ENCODE measurements at regions not wholly inside any gene's neighbourhood (a gene's known extent, or its start where the extent isn't known, plus 50 kb on each side); places are given as distances from the start of the nearest gene placed in this dataset.

DNA sequence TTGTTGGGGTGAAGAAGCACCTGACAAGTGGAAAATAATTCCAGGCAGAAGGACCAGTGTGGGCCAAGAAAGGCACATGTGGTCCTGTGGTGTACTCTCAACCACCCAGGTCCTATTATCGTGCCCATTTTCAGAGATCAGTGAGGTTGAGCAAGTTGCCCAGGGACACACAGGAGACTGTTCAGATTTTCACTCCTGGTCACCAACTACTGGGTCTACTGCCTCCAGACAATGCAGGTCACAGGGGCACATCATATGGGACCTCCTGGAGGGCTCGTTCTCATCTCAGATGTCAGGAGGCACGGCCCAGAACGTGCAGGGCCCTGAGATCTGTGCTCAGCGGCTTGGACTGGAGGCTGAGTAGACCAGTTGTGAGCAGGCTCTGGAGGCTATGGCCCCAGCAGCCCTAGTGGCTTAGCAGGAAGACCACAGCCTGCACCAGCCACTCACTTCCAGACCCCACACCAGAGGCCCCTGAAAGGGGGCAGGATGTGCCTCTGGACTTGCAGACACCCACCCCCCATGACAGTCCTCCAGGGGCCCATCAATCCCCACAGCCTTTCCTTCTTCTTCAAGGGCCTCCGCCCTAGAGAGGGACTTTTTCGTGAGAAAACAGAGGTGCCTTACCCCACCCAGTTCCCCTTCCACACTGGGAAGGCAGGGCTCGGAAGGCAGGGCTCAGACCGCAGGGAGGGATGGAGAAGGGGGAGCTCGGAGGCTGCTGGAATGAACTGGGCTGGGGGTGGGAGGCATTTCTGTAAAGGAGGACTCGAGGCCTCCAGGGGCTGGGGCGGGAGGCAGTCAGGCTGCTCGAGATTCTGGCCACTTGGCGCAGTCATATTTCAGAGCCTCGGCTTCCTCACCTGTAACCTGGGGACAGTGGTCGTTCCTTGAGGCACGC, 82.7 kb upstream of the NEURL1B start:
- Histone ChIP-seq H3K27ac (ENCODE audit: low read depth, low read length) (no peak overlapping the region), H3K9ac (ENCODE audit: low read depth, low read length) (no peak overlapping the region), H3K9me3 (ENCODE audit: insufficient read depth, low read depth, low read length) (no peaks in the 10 kb centered on the region), H3K4me3 (ENCODE audit: low read length) (no peak overlapping the region), H3K4me1 (ENCODE audit: insufficient read depth, low read length) (no peaks in the 10 kb centered on the region; the same call in 1 of the 2 replicates), H3K27me3 (ENCODE audit: insufficient read depth, low read length) (no peaks in the 10 kb centered on the region), H3K36me3 (ENCODE audit: insufficient read depth, low read length) (no peaks in the 10 kb centered on the region)
- WGBS: 87% methylated on average over 17 of the region's 17 CpGs

DNA sequence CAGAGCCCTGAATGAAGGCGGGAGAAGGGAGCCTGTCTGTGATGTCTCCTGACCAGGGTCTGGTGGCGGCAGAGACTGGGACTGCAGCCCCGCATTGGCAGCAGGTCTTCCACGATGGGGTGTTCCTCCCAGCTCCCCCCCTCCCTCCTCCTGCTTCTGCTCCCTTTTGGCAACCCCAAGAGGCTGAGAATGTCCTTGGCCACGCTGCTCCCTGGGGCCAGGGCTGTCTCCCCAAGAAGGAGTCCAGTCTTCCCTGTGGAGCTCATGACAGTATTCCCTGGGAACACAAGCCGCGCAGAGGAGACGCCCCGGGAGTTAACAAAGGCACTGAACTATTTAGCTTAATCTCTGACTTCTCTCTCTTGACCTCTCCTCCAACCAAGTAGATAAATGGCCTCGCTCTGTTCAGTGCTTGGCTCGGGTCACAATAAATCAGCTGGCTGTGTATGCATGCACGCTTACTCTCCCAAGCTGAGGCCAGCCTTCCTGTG, 84.0 kb upstream of the NEURL1B start:
- H3K9ac ChIP-seq (ENCODE audit: low read depth, low read length): no peak overlapping the region
- WGBS: 82% methylated on average over 12 of the region's 12 CpGs
- H3K27me3 ChIP-seq (ENCODE audit: insufficient read depth, low read length): no peaks in the 10 kb centered on the region
- no peaks in the 10 kb centered on the region for H3K36me3 ChIP-seq (ENCODE audit: insufficient read depth, low read length)
- no peak overlapping the region for H3K27ac ChIP-seq (ENCODE audit: low read depth, low read length)
- no peak overlapping the region for H3K4me3 ChIP-seq (ENCODE audit: low read length)
- H3K4me1 ChIP-seq (ENCODE audit: insufficient read depth, low read length): no peaks in the 10 kb centered on the region; the same call in 1 of the 2 replicates
- no peaks in the 10 kb centered on the region for H3K9me3 ChIP-seq (ENCODE audit: insufficient read depth, low read depth, low read length)

DNA sequence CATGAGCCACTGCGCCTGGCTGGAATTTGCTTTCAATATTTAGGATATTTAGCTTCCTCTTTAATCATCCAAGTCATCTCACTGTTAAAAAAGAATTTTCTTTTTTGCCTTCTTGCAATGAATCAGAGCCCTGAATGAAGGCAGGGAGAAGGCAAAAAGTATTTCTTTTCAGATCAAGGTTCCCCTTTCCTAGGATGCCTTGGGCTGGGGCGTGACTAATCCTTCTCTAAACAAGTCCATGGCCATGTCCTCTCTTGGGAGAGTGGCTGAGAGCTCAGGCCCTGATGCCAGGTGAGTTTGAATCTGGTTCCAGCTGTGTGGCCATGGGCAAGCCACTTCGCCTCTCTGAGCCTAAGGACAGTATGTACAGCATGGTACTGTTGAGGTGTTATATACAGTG, 84.8 kb upstream of the NEURL1B start:
- 95% methylated on average over 3 of the region's 3 CpGs for WGBS
- no peaks in the 10 kb centered on the region; the same call in 1 of the 2 replicates for H3K4me1 ChIP-seq (ENCODE audit: insufficient read depth, low read length)
- no peaks in the 10 kb centered on the region for H3K36me3 ChIP-seq (ENCODE audit: insufficient read depth, low read length)
- H3K9me3 ChIP-seq (ENCODE audit: insufficient read depth, low read depth, low read length): no peaks in the 10 kb centered on the region
- H3K27me3 ChIP-seq (ENCODE audit: insufficient read depth, low read length): no peaks in the 10 kb centered on the region
- H3K9ac ChIP-seq (ENCODE audit: low read depth, low read length): no peak overlapping the region
- no peak overlapping the region for H3K4me3 ChIP-seq (ENCODE audit: low read length)
- H3K27ac ChIP-seq (ENCODE audit: low read depth, low read length): no peak overlapping the region

DNA sequence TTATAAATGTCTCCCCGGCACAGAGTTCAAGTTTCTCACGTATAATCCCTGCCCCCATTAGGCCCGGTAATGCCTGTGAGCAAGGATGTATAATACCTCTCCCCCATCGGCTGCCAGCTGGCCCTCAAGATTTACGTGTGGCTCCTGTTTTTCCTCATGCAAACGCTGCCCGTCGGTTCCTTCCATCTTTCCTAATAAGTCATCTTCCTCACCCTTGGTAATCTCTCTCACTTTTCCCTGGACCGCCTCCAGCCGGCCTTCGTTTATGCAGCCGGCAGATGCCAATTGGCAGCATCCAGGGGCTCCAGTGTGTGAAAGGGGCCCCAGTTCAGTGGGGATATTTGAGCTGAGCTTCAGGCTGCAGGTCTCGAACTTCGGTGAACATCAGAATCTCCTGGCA, 86.5 kb upstream of the NEURL1B start:
- Histone ChIP-seq H3K27ac (ENCODE audit: low read depth, low read length) (no peak overlapping the region), H3K9ac (ENCODE audit: low read depth, low read length) (no peak overlapping the region), H3K27me3 (ENCODE audit: insufficient read depth, low read length) (no peaks in the 10 kb centered on the region), H3K4me1 (ENCODE audit: insufficient read depth, low read length) (no peaks in the 10 kb centered on the region; the same call in 1 of the 2 replicates), H3K9me3 (ENCODE audit: insufficient read depth, low read depth, low read length) (no peaks in the 10 kb centered on the region), H3K4me3 (ENCODE audit: low read length) (no peak overlapping the region), H3K36me3 (ENCODE audit: insufficient read depth, low read length) (no peaks in the 10 kb centered on the region)
- 91% methylated on average over 14 of the region's 14 CpGs for WGBS

DNA sequence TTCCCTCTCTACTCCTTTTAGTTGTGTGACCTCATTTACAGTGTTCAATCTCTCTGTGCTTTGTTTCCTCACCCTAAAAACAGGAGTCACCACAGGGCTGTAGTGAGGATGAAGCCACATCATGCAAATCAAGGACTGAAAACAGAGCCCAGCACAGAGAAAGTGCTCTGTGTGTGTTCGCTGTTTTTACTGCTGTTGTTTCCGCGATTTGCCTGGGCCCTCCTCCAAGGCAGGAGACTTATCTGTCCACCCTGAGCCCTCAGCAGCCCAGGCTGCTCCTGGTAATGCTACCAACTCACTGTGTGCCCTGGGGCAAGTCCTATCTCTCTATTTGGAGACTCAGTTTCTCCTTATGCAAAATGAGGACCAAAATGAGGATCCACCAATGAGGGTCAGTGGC, 87.2 kb upstream of the NEURL1B start:
- Histone ChIP-seq H3K4me3 (ENCODE audit: low read length) (no peak overlapping the region), H3K27me3 (ENCODE audit: insufficient read depth, low read length) (no peaks in the 10 kb centered on the region), H3K9me3 (ENCODE audit: insufficient read depth, low read depth, low read length) (no peaks in the 10 kb centered on the region), H3K27ac (ENCODE audit: low read depth, low read length) (no peak overlapping the region), H3K36me3 (ENCODE audit: insufficient read depth, low read length) (no peaks in the 10 kb centered on the region), H3K9ac (ENCODE audit: low read depth, low read length) (no peak overlapping the region), H3K4me1 (ENCODE audit: insufficient read depth, low read length) (no peaks in the 10 kb centered on the region; the same call in 1 of the 2 replicates)
- 75% methylated on average over 3 of the region's 3 CpGs for whole genome bisulfite sequencing

DNA sequence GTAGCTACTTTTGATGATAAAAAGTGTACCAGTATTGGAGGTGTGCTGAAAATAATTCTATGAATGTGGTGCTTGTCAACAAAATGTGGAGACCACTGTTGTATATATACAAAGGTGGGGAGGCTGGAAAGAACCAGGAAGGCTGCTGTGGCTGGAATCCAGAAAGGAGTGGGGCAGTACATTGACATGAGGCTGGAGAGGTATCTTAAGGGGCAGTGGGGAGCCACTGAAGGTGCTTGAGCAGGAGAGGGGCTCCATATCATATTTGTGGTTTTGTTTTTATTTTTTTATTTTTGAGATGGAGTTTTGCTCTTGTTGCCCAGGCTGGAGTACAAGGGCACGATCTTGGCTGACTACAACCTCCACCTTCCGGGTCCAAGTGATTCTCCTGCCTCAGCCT, 87.9 kb upstream of the NEURL1B start:
- Histone ChIP-seq H3K27me3 (ENCODE audit: insufficient read depth, low read length) (no peaks in the 10 kb centered on the region), H3K9ac (ENCODE audit: low read depth, low read length) (no peak overlapping the region)
- 100% methylated on average over 2 of the region's 2 CpGs for WGBS

DNA sequence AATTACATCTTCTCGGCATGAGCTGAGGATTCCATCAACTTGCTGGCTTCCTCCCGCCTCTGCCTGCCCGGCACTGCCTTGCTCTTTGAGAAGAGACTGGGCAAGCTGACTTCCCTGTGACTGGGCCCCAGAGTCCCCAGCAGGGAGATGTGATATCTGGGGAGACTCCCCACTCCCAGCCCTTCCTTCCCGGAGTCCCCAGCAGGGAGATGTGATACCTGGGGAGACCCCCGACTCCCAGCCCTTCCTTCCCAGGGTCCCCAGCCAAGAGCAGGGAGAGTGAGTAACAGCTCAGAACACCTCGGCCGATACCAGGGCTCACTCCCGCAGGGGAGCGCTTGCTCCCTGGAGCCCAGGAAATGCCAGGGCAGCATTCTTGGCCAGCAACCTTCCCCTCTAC, 90.1 kb upstream of the NEURL1B start:
- Histone ChIP-seq H3K27ac (ENCODE audit: low read depth, low read length) (no peak overlapping the region), H3K36me3 (ENCODE audit: insufficient read depth, low read length) (no peaks in the 10 kb centered on the region), H3K27me3 (ENCODE audit: insufficient read depth, low read length) (no peaks in the 10 kb centered on the region; the same call in 1 of the 2 replicates), H3K4me1 (ENCODE audit: insufficient read depth, low read length) (no peaks in the 10 kb centered on the region), H3K9me3 (ENCODE audit: insufficient read depth, low read depth, low read length) (no peaks in the 10 kb centered on the region), H3K4me3 (ENCODE audit: low read length) (no peak overlapping the region), H3K9ac (ENCODE audit: low read depth, low read length) (no peak overlapping the region)
- WGBS: 76% methylated on average over 9 of the region's 9 CpGs

More for the DNA sequence above, 87.9 kb upstream of the NEURL1B start:
- Histone ChIP-seq H3K4me1 (ENCODE audit: insufficient read depth, low read length) (no peaks in the 10 kb centered on the region; the same call in 1 of the 2 replicates), H3K9me3 (ENCODE audit: insufficient read depth, low read depth, low read length) (no peaks in the 10 kb centered on the region), H3K36me3 (ENCODE audit: insufficient read depth, low read length) (no peaks in the 10 kb centered on the region), H3K27ac (ENCODE audit: low read depth, low read length) (no peak overlapping the region), H3K4me3 (ENCODE audit: low read length) (no peak overlapping the region)

DNA sequence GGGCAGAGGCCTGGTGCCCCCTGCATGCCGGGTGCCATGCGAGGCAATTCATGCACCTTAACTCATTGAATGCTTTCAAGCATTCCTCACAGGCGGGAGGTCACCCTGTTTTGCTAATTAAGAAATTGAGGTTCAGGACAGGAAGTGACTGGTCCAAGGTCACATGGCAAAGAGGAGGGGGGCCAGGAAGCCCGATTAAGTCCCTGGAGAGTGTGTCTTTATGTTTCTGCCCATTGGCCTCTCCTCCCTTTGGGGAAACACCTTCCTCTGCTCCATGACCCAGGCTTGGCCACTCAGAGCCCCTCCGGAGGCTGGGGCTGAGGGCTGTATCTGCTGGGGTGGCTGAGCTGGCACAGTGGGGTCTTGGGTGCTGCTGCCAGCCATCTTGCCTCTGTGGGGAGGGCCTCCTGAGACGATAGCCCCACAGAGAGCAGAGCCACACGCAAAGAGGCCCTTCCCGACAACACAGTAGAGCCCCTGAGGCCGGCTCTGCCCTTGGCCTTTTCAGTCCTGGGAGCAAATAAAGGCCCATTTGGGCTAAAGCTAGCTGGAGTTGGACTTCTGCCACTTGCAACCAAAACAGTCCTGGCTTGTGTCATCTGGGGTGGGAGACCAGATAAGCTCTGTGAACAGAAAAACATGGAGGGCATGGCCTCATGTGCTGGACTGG, 90.8 kb upstream of the NEURL1B start:
- H3K9me3 ChIP-seq (ENCODE audit: insufficient read depth, low read depth, low read length): no peaks in the 10 kb centered on the region
- H3K27ac ChIP-seq (ENCODE audit: low read depth, low read length): no peak overlapping the region
- no peaks in the 10 kb centered on the region; the same call in 1 of the 2 replicates for H3K27me3 ChIP-seq (ENCODE audit: insufficient read depth, low read length)
- H3K4me3 ChIP-seq (ENCODE audit: low read length): no peak overlapping the region
- H3K9ac ChIP-seq (ENCODE audit: low read depth, low read length): no peak overlapping the region
- H3K4me1 ChIP-seq (ENCODE audit: insufficient read depth, low read length): no peaks in the 10 kb centered on the region
- 88% methylated on average over 9 of the region's 9 CpGs for WGBS
- H3K36me3 ChIP-seq (ENCODE audit: insufficient read depth, low read length): no peaks in the 10 kb centered on the region

DNA sequence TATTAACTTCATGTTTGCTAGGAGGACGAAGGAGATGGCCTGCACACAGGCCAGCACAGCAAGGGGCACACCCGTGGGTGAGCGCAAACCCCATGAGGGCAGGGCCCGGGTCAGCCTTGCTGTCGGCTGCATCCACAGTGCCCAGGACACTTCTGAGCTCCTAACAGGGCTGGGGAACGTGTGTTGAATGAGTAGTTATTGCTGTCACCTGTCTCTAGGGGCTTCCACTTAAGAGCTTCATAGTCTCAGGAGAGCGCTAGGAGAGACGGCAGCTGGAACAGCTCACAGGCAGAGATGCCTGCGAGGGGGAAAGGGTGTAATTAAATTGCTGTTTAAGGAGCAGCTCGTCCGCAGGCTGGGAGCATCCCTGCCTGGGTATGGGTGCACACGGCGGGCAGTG, 91.4 kb upstream of the NEURL1B start:
- H3K4me3 ChIP-seq (ENCODE audit: low read length): no peak overlapping the region
- no peaks in the 10 kb centered on the region; the same call in 1 of the 2 replicates for H3K27me3 ChIP-seq (ENCODE audit: insufficient read depth, low read length)
- no peak overlapping the region for H3K9ac ChIP-seq (ENCODE audit: low read depth, low read length)
- H3K27ac ChIP-seq (ENCODE audit: low read depth, low read length): no peak overlapping the region
- 85% methylated on average over 13 of the region's 13 CpGs for WGBS
- H3K4me1 ChIP-seq (ENCODE audit: insufficient read depth, low read length): no peaks in the 10 kb centered on the region
- no peaks in the 10 kb centered on the region for H3K36me3 ChIP-seq (ENCODE audit: insufficient read depth, low read length)
- no peaks in the 10 kb centered on the region for H3K9me3 ChIP-seq (ENCODE audit: insufficient read depth, low read depth, low read length)

DNA sequence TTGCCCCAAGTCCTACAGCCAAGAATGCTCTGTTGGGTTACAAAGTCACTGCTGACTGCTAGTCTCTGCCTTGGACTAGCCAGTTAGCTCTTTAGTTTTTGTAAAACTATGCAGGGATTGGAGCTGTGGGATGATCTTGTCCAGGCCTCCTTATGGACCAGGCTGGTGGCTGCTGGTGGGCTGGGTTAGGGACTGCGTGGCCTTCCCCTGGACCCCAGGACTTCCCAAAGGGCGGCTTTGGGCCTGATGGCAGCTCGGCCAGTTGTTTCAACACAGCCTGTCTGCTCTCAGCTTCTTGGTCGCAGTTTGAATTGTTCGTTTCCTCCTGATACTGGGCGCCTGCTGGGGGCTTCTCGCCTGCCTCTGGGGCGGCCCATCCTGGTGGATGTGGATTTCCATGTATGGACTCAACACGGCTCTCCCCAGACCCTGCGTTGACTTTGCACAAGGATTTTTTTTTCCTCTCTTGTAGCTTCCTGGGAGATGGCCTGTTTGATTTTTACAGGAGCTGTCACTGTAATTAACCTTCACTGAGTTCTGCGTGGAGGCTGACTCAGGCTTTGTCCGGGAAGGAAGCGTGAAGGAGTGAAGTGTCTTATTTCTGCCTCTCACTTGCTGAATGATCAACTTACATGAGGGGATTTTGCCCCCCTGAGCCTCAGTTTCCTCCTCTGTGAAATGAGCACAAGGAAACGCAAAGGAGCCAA, 91.9 kb upstream of the NEURL1B start:
- H3K4me1 ChIP-seq (ENCODE audit: insufficient read depth, low read length): no peaks in the 10 kb centered on the region
- no peak overlapping the region for H3K27ac ChIP-seq (ENCODE audit: low read depth, low read length)
- H3K9ac ChIP-seq (ENCODE audit: low read depth, low read length): no peak overlapping the region
- H3K4me3 ChIP-seq (ENCODE audit: low read length): no peak overlapping the region
- 85% methylated on average over 14 of the region's 14 CpGs for WGBS
- H3K27me3 ChIP-seq (ENCODE audit: insufficient read depth, low read length): no peaks in the 10 kb centered on the region; the same call in 1 of the 2 replicates
- H3K9me3 ChIP-seq (ENCODE audit: insufficient read depth, low read depth, low read length): no peaks in the 10 kb centered on the region
- H3K36me3 ChIP-seq (ENCODE audit: insufficient read depth, low read length): no peaks in the 10 kb centered on the region

DNA sequence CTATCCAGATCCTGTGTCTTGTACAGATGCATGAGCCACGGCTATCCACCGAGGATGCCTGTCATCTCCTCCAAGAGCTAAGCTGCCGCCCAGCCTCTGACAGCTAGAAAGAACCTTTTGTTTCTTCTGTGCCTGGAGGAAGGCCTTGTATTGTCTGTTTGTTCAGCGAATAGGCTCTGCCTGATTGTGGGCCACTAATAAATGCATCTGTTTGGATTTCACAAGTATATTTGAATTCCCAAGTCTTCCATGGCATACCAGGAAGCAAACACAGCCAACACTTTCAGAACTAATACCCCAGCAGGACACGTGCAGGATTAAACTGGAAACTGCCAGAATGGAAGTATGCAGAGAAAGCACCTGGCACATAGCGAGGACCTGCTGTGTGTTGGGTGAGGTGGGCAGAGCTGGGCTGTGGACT, 92.7 kb upstream of the NEURL1B start:
- 90% methylated on average over 6 of the region's 6 CpGs for WGBS

More for the DNA sequence above, 92.7 kb upstream of the NEURL1B start:
- Histone ChIP-seq H3K9ac (ENCODE audit: low read depth, low read length) (no peak overlapping the region), H3K27me3 (ENCODE audit: insufficient read depth, low read length) (no peaks in the 10 kb centered on the region; the same call in 1 of the 2 replicates), H3K36me3 (ENCODE audit: insufficient read depth, low read length) (no peaks in the 10 kb centered on the region), H3K4me3 (ENCODE audit: low read length) (no peak overlapping the region), H3K9me3 (ENCODE audit: insufficient read depth, low read depth, low read length) (no peaks in the 10 kb centered on the region), H3K27ac (ENCODE audit: low read depth, low read length) (no peak overlapping the region), H3K4me1 (ENCODE audit: insufficient read depth, low read length) (no peaks in the 10 kb centered on the region)
